Lower leg skin (tissue), 3 donors: ENCODE measurements at regions not wholly inside any gene's neighbourhood (a gene's known extent, or its start where the extent isn't known, plus 50 kb on each side); places are given as distances from the start of the nearest gene placed in this dataset.

Experiments used
- POLR2A ChIP-seq, 2 donors: fragments of 450-650 bp; IDR thresholded peaks; one replicate each; pipeline ENCODE4 v1.6.1; 2016 to 2017; ENCODE audit warnings: antibody characterized with exemption in 2 of 2, mild to moderate bottlenecking in 1 of 2, moderate library complexity in 1 of 2
- TF ChIP-seq, protein P1 (sequence below), 3 donors: fragments of 450-650 bp; IDR thresholded peaks; one replicate each; pipeline ENCODE4 v1.5.1; 2016; ENCODE audit warnings: antibody characterized with exemption in 3 of 3, mild to moderate bottlenecking in 3 of 3, moderate library complexity in 2 of 3

DNA sequence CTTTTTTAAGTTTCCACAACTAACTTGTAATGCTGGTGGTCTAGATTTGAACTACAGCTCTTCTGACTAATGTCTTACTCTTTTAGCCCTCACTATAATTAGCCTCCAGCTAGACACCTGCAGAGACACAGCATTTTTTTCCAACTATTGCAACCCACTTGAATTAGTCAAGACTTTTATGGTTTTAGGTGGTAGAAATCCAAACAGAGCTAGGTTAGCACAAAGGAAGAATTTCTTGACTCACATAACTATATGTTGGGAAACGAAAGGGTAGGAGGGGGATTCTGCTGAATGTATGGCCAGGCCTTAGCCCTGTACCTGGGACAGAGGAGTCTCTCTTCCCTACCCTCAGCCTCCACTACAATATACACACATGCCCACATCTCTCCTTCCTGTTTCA is 586.1 kb downstream of the INHBA start:
- TF ChIP-seq POLR2A (IDR thresholded peaks at IDR 0.05), result no peak
- TF ChIP-seq, protein P1, sequence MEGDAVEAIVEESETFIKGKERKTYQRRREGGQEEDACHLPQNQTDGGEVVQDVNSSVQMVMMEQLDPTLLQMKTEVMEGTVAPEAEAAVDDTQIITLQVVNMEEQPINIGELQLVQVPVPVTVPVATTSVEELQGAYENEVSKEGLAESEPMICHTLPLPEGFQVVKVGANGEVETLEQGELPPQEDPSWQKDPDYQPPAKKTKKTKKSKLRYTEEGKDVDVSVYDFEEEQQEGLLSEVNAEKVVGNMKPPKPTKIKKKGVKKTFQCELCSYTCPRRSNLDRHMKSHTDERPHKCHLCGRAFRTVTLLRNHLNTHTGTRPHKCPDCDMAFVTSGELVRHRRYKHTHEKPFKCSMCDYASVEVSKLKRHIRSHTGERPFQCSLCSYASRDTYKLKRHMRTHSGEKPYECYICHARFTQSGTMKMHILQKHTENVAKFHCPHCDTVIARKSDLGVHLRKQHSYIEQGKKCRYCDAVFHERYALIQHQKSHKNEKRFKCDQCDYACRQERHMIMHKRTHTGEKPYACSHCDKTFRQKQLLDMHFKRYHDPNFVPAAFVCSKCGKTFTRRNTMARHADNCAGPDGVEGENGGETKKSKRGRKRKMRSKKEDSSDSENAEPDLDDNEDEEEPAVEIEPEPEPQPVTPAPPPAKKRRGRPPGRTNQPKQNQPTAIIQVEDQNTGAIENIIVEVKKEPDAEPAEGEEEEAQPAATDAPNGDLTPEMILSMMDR (IDR thresholded peaks at IDR 0.05), result no peak
